Chondrocyte (in vitro differentiated cells): ENCODE measurements at regions not wholly inside any gene's neighbourhood (a gene's known extent, or its start where the extent isn't known, plus 50 kb on each side); places are given as distances from the start of the nearest gene placed in this dataset.

Source experiments
- DNase-seq: peaks from one replicate; pipeline ENCODE4 v3.0.0; 2021; ENCODE audit warnings: mixed read lengths, low spot score
- H3K27ac Mint-ChIP-seq: one replicate; pipeline ENCODE4 v1.8.0; 2021; ENCODE audit warnings: mild to moderate bottlenecking, moderate library complexity, mixed read lengths; ENCODE audit not compliant: unreplicated experiment
- H3K27me3 Mint-ChIP-seq: 2 replicates; pipeline ENCODE4 v1.8.0; 2021; ENCODE audit warnings: low read depth, mixed read lengths
- H3K36me3 Mint-ChIP-seq: 2 replicates; pipeline ENCODE4 v1.8.0; 2021; ENCODE audit warnings: low read depth, mixed read lengths
- H3K4me1 Mint-ChIP-seq: 2 replicates; pipeline ENCODE4 v1.8.0; 2021; ENCODE audit warnings: low read depth, mild to moderate bottlenecking, mixed read lengths
- H3K4me3 Mint-ChIP-seq: one replicate; pipeline ENCODE4 v1.8.0; 2021; ENCODE audit warnings: mild to moderate bottlenecking, moderate library complexity, mixed read lengths; ENCODE audit not compliant: unreplicated experiment
- H3K9me3 Mint-ChIP-seq: 2 replicates; pipeline ENCODE4 v1.8.0; 2021; ENCODE audit warnings: low read depth, mixed read lengths
- CTCF ChIP-seq: fragments of 200-600 bp; sonication (generic); IDR thresholded peaks from 2 replicates; pipeline ENCODE4 v1.5.0; 2021; ENCODE audit warnings: antibody characterized with exemption, mild to moderate bottlenecking, moderate library complexity

GRCh38 chr5:121758615-121759014 is 93.1 kb upstream of the FTMT start:
- Mint-ChIP-seq H3K27me3 (peaks cover 2% of the 10 kb centered on the region), H3K9me3 (no peaks in the 10 kb centered on the region), H3K36me3 (no peaks in the 10 kb centered on the region), H3K4me1 (no peaks in the 10 kb centered on the region), H3K4me3 (no peak overlapping the region), H3K27ac (no peak overlapping the region)
- DNase-seq: no peak
- no peak for TF ChIP-seq CTCF

GRCh38 chr5:121762426-121762825 is 89.3 kb upstream of the FTMT start:
- H3K36me3 Mint-ChIP-seq: no peaks in the 10 kb centered on the region
- H3K9me3 Mint-ChIP-seq: no peaks in the 10 kb centered on the region
- no peak overlapping the region for H3K4me3 Mint-ChIP-seq
- no peak overlapping the region for H3K27ac Mint-ChIP-seq
- no peak for DNase-seq
- TF ChIP-seq CTCF: no peak
- peaks cover 2% of the 10 kb centered on the region for H3K27me3 Mint-ChIP-seq
- no peaks in the 10 kb centered on the region for H3K4me1 Mint-ChIP-seq

GRCh38 chr5:121763665-121764064 is 88.0 kb upstream of the FTMT start:
- no peaks in the 10 kb centered on the region for H3K36me3 Mint-ChIP-seq

GRCh38 chr5:121780406-121780805 is 71.3 kb upstream of the FTMT start:
- H3K9me3 Mint-ChIP-seq: no peaks in the 10 kb centered on the region
- no peaks in the 10 kb centered on the region for H3K36me3 Mint-ChIP-seq
- no peaks in the 10 kb centered on the region for H3K4me1 Mint-ChIP-seq
- no peak for DNase-seq
- H3K27ac Mint-ChIP-seq: no peak overlapping the region
- no peak overlapping the region for H3K4me3 Mint-ChIP-seq
- peaks cover 16% of the 10 kb centered on the region for H3K27me3 Mint-ChIP-seq
- no peak for TF ChIP-seq CTCF

More at GRCh38 chr5:121763665-121764064, 88.0 kb upstream of the FTMT start:
- TF ChIP-seq CTCF: no peak
- Mint-ChIP-seq H3K4me1 (no peaks in the 10 kb centered on the region), H3K4me3 (no peak overlapping the region), H3K27ac (no peak overlapping the region), H3K9me3 (no peaks in the 10 kb centered on the region), H3K27me3 (peaks cover 2% of the 10 kb centered on the region)
- DNase-seq: no peak

GRCh38 chr5:121783700-121784099 is 68.0 kb upstream of the FTMT start:
- no peak overlapping the region for H3K4me3 Mint-ChIP-seq
- no peaks in the 10 kb centered on the region for H3K36me3 Mint-ChIP-seq
- peaks cover 11% of the 10 kb centered on the region for H3K27me3 Mint-ChIP-seq
- no peak for TF ChIP-seq CTCF
- no peak overlapping the region for H3K27ac Mint-ChIP-seq
- no peaks in the 10 kb centered on the region for H3K4me1 Mint-ChIP-seq
- DNase-seq: no peak
- H3K9me3 Mint-ChIP-seq: no peaks in the 10 kb centered on the region
